ENCODE measurements at regions not wholly inside any gene's neighbourhood (a gene's known extent, or its start where the extent isn't known, plus 50 kb on each side); places are given as distances from the start of the nearest gene placed in this dataset.

DNA sequence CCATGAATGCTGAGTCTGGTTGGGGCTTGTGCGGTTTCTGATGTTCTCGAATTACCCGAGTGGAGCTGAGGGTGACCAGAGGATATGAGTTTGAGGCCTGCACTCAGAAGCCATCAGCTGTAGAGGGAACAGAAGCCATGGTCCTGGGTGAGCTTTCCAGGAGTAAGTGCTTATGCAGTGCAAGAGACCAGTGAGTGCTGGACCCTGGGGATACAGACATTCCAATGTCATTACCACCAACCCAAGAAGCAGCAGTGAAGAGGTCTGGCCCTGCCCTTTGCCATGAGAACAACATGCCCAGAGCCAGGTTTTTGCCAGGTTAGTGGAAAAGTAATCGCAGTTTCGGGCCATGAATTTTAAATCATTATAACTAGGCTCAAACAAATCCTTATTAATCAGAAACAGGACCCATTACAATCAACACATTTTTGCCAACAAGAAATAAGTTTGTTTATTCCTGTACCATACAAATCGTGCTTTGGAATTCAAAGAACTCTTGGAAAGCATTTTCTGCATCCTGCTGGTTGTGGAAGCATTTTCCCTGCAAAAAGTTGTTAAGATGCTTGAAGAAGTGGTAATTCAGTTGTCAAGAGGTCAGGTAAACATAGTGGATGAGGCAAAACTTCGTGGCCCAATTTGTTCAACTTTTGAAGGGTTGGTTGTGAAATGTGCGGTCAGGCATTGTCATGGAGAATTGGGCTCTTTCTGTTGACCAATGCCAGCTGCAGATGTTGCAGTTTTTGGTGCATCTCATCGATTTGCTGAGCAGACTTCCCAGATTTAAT is 154.6 kb downstream of the SYK start:
- Histone ChIP-seq H3K9me3 (no peaks in the 10 kb centered on the region), H3K27me3 (no peaks in the 10 kb centered on the region), H3K36me3 (no peaks in the 10 kb centered on the region), H3K4me3 (no peak overlapping the region), H3K4me1 (ENCODE audit: insufficient read depth) (peaks cover 5% of the 10 kb centered on the region), H3K27ac (no peak overlapping the region)
- no peak for TF ChIP-seq EP300 (IDR thresholded peaks at IDR 0.05)
- TF ChIP-seq POLR2A (IDR thresholded peaks at IDR 0.05), result no peak
- TF ChIP-seq, protein P1, sequence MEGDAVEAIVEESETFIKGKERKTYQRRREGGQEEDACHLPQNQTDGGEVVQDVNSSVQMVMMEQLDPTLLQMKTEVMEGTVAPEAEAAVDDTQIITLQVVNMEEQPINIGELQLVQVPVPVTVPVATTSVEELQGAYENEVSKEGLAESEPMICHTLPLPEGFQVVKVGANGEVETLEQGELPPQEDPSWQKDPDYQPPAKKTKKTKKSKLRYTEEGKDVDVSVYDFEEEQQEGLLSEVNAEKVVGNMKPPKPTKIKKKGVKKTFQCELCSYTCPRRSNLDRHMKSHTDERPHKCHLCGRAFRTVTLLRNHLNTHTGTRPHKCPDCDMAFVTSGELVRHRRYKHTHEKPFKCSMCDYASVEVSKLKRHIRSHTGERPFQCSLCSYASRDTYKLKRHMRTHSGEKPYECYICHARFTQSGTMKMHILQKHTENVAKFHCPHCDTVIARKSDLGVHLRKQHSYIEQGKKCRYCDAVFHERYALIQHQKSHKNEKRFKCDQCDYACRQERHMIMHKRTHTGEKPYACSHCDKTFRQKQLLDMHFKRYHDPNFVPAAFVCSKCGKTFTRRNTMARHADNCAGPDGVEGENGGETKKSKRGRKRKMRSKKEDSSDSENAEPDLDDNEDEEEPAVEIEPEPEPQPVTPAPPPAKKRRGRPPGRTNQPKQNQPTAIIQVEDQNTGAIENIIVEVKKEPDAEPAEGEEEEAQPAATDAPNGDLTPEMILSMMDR (IDR thresholded peaks at IDR 0.05), result no peak
- DNase-seq, result no peak
- intact Hi-C loops (cut with DNase I), result no loop called here
- 74 to 82% (median 79%) methylated on average over 9 of the region's 9 CpGs for WGBS, 3 donors

DNA sequence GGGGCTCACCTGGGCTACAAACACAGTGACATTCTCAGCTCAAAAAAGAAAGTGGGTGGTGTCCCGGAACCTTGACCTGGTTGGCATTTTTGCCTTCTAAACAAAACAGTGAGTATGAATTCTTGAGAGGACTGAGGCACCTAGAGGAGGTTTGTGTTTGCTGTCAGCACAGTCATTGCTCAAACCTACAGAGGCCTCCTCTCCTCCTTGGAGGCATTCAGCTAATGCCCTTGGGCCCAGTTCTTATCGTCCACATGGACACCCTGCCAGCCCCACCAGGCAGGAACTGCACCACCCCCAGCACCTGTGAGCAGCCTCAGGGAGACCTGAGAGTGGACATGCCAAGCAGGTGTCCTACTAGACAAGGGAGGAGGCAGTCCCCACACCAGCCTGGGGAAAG is 156.7 kb downstream of the SYK start:
- intact Hi-C loops (cut with DNase I), result no loop called here
- Histone ChIP-seq H3K4me1 (ENCODE audit: insufficient read depth) (peaks cover 5% of the 10 kb centered on the region), H3K36me3 (no peaks in the 10 kb centered on the region), H3K9me3 (no peaks in the 10 kb centered on the region), H3K4me3 (no peak overlapping the region), H3K27me3 (no peaks in the 10 kb centered on the region), H3K27ac (no peak overlapping the region)
- TF ChIP-seq EP300 (IDR thresholded peaks at IDR 0.05) (no peak), POLR2A (IDR thresholded peaks at IDR 0.05) (no peak)
- TF ChIP-seq, protein P1 (IDR thresholded peaks at IDR 0.05), result no peak
- no peak for DNase-seq
- 44 to 54% (median 52%) methylated on average over 2 of the region's 2 CpGs for WGBS, 3 donors

DNA sequence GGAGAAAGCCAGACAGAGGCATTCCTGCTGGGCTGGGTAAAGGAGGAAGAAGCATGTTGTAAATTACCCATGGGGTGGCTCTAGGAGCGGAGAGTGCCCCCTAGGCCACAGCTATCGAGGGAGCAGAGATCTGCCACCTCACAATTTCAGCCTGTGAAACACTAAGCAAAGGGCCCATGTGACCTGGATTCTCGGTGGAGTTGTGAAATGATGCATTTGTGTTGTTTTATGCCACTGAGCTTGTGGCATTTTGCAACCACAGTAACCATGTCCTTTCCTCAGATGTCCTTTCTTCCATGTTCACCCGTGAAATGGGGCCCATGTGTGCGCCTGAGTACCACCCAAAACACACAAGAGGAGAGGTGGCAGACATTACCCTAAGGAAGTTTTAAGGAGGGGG is 159.3 kb downstream of the SYK start:
- peaks cover 5% of the 10 kb centered on the region for H3K4me1 ChIP-seq (ENCODE audit: insufficient read depth)
- WGBS, 3 donors, result 67 to 72% (median 69%) methylated on average over 5 of the region's 5 CpGs
- intact Hi-C loops (cut with DNase I), result no loop called here

DNA sequence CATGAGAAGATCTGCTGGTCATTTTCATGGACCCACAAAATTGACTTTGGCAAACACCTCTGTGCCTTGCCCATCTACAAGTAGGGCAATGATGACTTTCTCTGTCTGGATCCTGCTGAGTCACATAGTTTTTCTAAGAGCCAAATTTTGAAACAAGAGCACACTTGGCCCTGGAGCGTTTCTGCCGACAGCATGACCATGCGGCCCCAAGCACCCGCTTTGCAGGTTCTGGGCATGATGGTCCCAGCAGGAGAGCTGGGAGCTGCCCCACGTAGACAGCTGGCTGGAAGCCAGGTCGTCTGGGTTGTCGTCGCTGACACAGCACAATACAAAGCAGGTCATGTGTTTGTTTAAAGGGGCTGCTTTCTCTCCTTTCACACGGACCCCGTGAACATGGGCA is 159.8 kb downstream of the SYK start:
- H3K4me3 ChIP-seq, result no peak overlapping the region
- DNase-seq, result no peak
- no peak overlapping the region for H3K27ac ChIP-seq
- no peaks in the 10 kb centered on the region for H3K9me3 ChIP-seq
- 49 to 60% (median 60%) methylated on average over 10 of the region's 10 CpGs for WGBS, 3 donors
- H3K36me3 ChIP-seq, result no peaks in the 10 kb centered on the region
- TF ChIP-seq, protein P1 (IDR thresholded peaks at IDR 0.05), result no peak
- TF ChIP-seq EP300 (IDR thresholded peaks at IDR 0.05) (no peak), POLR2A (IDR thresholded peaks at IDR 0.05) (no peak)
- H3K27me3 ChIP-seq, result no peaks in the 10 kb centered on the region
- intact Hi-C loops (cut with DNase I), result no loop called here
- H3K4me1 ChIP-seq (ENCODE audit: insufficient read depth), result peaks cover 5% of the 10 kb centered on the region

More for the DNA sequence above, 159.3 kb downstream of the SYK start:
- no peak overlapping the region for H3K4me3 ChIP-seq
- no peak for DNase-seq
- TF ChIP-seq POLR2A (IDR thresholded peaks at IDR 0.05) (no peak), EP300 (IDR thresholded peaks at IDR 0.05) (no peak)
- TF ChIP-seq, protein P1 (IDR thresholded peaks at IDR 0.05), result no peak
- no peaks in the 10 kb centered on the region for H3K36me3 ChIP-seq
- no peak overlapping the region for H3K27ac ChIP-seq
- no peaks in the 10 kb centered on the region for H3K9me3 ChIP-seq
- H3K27me3 ChIP-seq, result no peaks in the 10 kb centered on the region

Measured in ovary (tissue), 7 donors.